Sigmoid colon (tissue), 6 donors: ENCODE measurements at regions not wholly inside any gene's neighbourhood (a gene's known extent, or its start where the extent isn't known, plus 50 kb on each side); places are given as distances from the start of the nearest gene placed in this dataset.
"Not testable (repeated sequence)": the region's sequence is repeated elsewhere in the genome, so short reads cannot be mapped to it uniquely, and the experiment has no call there.

Source experiments
- DNase-seq: peaks from one replicate; pipeline ENCODE4 v3.0.0-alpha.2; 2019
- H3K27ac ChIP-seq, 4 donors: fragments of 200-600 bp; sonication (generic); one replicate each; pipeline ENCODE4 v1.5.1; 2016 to 2019; ENCODE audit warnings: mild to moderate bottlenecking in 1 of 4
- H3K27me3 ChIP-seq, 3 donors: fragments of 200-600 bp; sonication (generic); one replicate each; pipeline ENCODE4 v1.5.1; 2019; ENCODE audit warnings: mild to moderate bottlenecking in 1 of 3
- H3K36me3 ChIP-seq, 4 donors: fragments of 200-600 bp; sonication (generic); one replicate each; pipeline ENCODE4 v1.5.1; 2016 to 2019
- H3K4me1 ChIP-seq, 4 donors: fragments of 200-600 bp; sonication (generic); one replicate each; pipeline ENCODE4 v1.5.1; 2017 to 2019
- H3K4me3 ChIP-seq, 4 donors: fragments of 200-600 bp; sonication (generic); one replicate each; pipeline ENCODE4 v1.5.1; 2017 to 2019; ENCODE audit warnings: mild to moderate bottlenecking in 2 of 4, moderate library complexity in 1 of 4
- H3K9me3 ChIP-seq, 4 donors: fragments of 200-600 bp in 3 of 4; sonication (generic) in 3 of 4; one replicate each; pipeline versions ENCODE4 v1.5.1 to v1.6.1; 2013 to 2019
- EP300 ChIP-seq, 4 donors: sonication (generic); formaldehyde crosslinking; IDR thresholded peaks; one replicate each; pipeline ENCODE4 v1.6.1; 2017; ENCODE audit warnings: antibody characterized with exemption in 4 of 4
- POLR2A ChIP-seq, 2 donors: fragments of 450-650 bp; IDR thresholded peaks; one replicate each; pipeline ENCODE4 v1.6.1; 2016; ENCODE audit warnings: antibody characterized with exemption in 2 of 2, mild to moderate bottlenecking in 2 of 2, moderate library complexity in 2 of 2
- POLR2AphosphoS5 ChIP-seq, 4 donors: sonication (generic); formaldehyde crosslinking; IDR thresholded peaks; one replicate each; pipeline ENCODE4 v1.6.1; 2017; ENCODE audit warnings: antibody characterized with exemption in 4 of 4
- WGBS, 2 donors: extraction: QIAGEN DNeasy Blood & Tissue Kit; methylation state at CpG; one replicate each; pipeline ENCODE4 v1.1.7; 2013; 5-methylcytosine and 5-hydroxymethylcytosine counted together
- intact Hi-C: fragments of 100-400 bp; cut with DNase I; formaldehyde crosslinking; loops from one replicate; pipeline ENCODE4 v1.15.1; 2023
- TF ChIP-seq, protein P1 (sequence below), 4 experiments: fragments of 450-650 bp in 3 of 4; fragments of 200-600 bp in 1 of 4; IDR thresholded peaks; one replicate each; pipeline ENCODE4 v1.5.1; 2016 to 2019; ENCODE audit warnings: antibody characterized with exemption in 4 of 4, mild to moderate bottlenecking in 3 of 4, moderate library complexity in 2 of 4
- donor health status: healthy with polysubstance abuse.
- donor health status: healthy.

DNA sequence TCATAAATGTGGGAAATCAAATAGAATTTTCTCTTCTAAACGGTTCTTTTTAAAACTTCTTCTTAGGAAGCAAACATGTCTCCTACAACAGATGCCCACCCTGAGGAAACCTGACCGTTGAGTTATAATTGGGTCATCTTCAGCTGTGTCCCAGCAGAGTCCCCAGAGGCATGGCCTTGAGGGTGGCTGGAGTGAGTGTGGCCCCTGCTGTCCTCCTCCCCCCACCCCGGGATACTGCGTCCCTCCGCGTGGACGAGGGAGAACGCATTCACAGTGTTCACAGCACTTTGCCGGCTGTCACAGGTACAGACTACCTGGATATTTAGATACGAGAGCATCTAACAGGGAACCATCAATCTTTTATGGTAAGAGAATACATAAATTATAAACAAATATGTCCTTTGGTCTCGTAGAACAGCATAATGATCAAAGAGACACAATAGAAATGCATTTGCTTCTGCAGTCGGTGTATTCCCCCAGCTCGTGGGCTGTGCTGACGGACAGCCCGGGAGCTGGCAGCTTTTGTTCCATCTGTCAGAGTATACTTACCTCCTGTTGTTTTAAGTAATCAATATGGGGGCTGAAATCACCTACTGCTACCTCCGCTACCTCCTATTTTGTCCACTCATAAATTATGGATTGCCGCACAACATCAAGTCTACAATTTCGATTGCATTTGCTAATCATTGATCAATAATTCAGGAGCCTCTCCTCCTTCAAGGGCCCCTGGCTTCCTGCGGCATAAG lies 214.7 kb downstream of the IRX2 start:
- H3K4me1 ChIP-seq = no peaks in the 10 kb centered on the region
- WGBS, 2 donors = 79 to 83% methylated on average over 19 of the region's 19 CpGs
- no peak overlapping the region for H3K27ac ChIP-seq
- peaks cover 0 to 5% (median 0%) of the 10 kb centered on the region in 3 donors for H3K27me3 ChIP-seq
- no peak overlapping the region for H3K4me3 ChIP-seq
- H3K36me3 ChIP-seq = no peaks in the 10 kb centered on the region
- TF ChIP-seq, protein P1, sequence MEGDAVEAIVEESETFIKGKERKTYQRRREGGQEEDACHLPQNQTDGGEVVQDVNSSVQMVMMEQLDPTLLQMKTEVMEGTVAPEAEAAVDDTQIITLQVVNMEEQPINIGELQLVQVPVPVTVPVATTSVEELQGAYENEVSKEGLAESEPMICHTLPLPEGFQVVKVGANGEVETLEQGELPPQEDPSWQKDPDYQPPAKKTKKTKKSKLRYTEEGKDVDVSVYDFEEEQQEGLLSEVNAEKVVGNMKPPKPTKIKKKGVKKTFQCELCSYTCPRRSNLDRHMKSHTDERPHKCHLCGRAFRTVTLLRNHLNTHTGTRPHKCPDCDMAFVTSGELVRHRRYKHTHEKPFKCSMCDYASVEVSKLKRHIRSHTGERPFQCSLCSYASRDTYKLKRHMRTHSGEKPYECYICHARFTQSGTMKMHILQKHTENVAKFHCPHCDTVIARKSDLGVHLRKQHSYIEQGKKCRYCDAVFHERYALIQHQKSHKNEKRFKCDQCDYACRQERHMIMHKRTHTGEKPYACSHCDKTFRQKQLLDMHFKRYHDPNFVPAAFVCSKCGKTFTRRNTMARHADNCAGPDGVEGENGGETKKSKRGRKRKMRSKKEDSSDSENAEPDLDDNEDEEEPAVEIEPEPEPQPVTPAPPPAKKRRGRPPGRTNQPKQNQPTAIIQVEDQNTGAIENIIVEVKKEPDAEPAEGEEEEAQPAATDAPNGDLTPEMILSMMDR (IDR thresholded peaks at IDR 0.05) = no peak
- DNase-seq = no peak
- intact Hi-C loops = no loop called here
- peaks cover 0 to 7% (median 0%) of the 10 kb centered on the region in 4 donors for H3K9me3 ChIP-seq

DNA sequence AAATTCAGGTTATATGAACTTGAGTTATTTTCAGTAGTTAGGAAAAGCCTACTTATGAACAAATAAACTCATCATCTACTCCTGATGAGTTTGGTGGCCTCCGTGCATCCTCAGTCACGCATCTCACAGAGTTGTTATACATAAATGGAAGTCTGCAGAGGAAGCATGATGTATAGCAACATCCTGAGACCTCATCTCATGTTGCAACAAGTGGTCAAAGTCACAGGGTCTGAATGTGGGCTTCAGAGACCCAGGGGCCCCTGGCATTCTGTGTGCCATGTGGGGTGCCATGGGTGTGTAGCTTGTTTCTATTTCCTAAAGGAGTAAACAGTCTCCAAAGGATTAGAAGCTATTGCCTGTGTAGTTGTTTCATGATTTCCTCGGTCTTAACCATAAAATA lies 216.5 kb downstream of the IRX2 start:
- intact Hi-C loops = no loop called here
- no peaks in the 10 kb centered on the region for H3K4me1 ChIP-seq
- H3K4me3 ChIP-seq = no peak overlapping the region
- no peak for DNase-seq
- H3K9me3 ChIP-seq = peaks cover 0 to 7% (median 0%) of the 10 kb centered on the region in 4 donors
- 76 to 78% methylated on average over 3 of the region's 3 CpGs for WGBS, 2 donors
- peaks cover 0 to 13% (median 0%) of the 10 kb centered on the region in 3 donors for H3K27me3 ChIP-seq
- no peak overlapping the region for H3K27ac ChIP-seq
- no peaks in the 10 kb centered on the region for H3K36me3 ChIP-seq
- no peak for TF ChIP-seq POLR2AphosphoS5 (IDR thresholded peaks at IDR 0.05)
- TF ChIP-seq, protein P1 (IDR thresholded peaks at IDR 0.05) = no peak
- TF ChIP-seq POLR2A (IDR thresholded peaks at IDR 0.05) = no peak

DNA sequence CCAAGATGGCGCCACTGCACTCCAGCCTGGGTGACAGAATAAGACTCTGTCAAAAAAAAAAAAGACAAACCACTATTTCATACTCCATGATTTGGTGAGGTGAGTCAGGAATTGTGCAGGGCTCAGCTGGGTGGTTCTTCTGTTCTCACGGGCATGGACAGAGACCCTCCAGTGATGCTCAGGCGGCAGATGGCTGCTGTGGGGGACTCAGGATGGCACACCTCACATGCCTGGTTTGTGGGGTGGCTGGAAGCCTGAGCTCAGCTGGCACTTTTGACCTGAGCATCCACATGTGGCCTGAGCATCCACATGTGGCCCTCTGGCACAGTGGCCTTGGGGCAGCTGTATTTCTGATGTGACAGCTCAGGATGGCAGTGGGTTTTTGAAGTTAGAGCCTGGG lies 217.2 kb downstream of the IRX2 start:
- intact Hi-C loops = no loop called here
- Histone ChIP-seq H3K27me3 (peaks cover 0 to 13% (median 0%) of the 10 kb centered on the region in 3 donors), H3K4me3 (no peak overlapping the region), H3K9me3 (peaks cover 0 to 7% (median 0%) of the 10 kb centered on the region in 4 donors), H3K4me1 (no peaks in the 10 kb centered on the region), H3K36me3 (no peaks in the 10 kb centered on the region), H3K27ac (no peak overlapping the region)
- DNase-seq = no peak
- TF ChIP-seq POLR2A (IDR thresholded peaks at IDR 0.05) = no peak
- TF ChIP-seq POLR2AphosphoS5 (IDR thresholded peaks at IDR 0.05) = no peak
- 83 to 90% methylated on average over 3 of the region's 3 CpGs for WGBS, 2 donors

DNA sequence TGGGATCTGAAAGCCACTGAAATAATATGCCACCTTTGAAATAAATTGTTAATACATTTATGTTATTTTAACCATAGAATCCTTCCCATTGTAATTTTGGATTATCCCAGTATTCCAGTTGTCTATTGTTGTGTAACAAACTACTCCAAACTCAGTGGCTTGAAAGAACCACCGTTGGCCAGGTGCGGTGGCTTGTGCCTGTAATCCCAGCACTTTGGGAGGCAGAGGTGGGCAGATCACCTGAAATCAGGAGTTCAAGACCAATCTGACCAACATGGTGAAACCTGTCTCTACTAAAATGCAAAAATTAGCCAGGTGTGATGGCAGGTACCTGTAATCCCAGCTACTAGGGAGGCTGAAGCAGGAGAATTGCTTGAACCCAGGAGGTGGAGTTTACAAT lies 217.6 kb downstream of the IRX2 start:
- H3K9me3 ChIP-seq, H3K27ac ChIP-seq, H3K4me3 ChIP-seq, H3K4me1 ChIP-seq, H3K36me3 ChIP-seq, intact Hi-C loops, DNase-seq: not testable (repeated sequence)
- peaks cover 0 to 13% (median 0%) of the 10 kb centered on the region in 3 donors for H3K27me3 ChIP-seq
- 92 to 94% methylated on average over 2 of the region's 2 CpGs for WGBS, 2 donors

DNA sequence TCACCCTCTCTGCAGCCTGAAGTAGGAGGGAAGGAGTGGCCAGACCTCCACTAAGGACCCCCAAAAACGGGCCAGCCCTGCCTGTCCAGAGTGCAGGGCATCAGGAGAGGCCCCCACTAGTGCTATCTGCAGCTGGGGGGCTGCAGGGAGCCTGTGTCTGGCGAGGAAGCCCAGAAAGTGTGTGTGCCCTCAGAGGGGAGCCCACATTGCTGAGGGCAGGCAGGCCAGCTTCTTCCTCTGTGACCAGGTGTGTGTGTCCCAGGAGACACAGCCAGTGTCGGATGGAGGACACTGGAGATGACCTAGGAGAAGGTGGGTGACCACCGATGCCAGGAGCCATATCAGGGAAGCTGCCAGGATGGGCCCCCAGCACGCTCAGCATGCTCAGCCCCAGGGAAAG lies 218.7 kb downstream of the IRX2 start:
- DNase-seq = no peak
- H3K36me3 ChIP-seq = no peaks in the 10 kb centered on the region
- peaks cover 0 to 7% (median 0%) of the 10 kb centered on the region in 4 donors for H3K9me3 ChIP-seq
- no peak for TF ChIP-seq POLR2AphosphoS5 (IDR thresholded peaks at IDR 0.05)
- TF ChIP-seq, protein P1 (IDR thresholded peaks at IDR 0.05) = no peak
- TF ChIP-seq POLR2A (IDR thresholded peaks at IDR 0.05) = no peak
- no peak for TF ChIP-seq EP300 (IDR thresholded peaks at IDR 0.05)
- peaks cover 0 to 13% (median 0%) of the 10 kb centered on the region in 3 donors for H3K27me3 ChIP-seq
- H3K4me3 ChIP-seq = no peak overlapping the region
- no peak overlapping the region for H3K27ac ChIP-seq
- 54 to 74% methylated on average over 5 of the region's 5 CpGs for WGBS, 2 donors
- H3K4me1 ChIP-seq = no peaks in the 10 kb centered on the region
- intact Hi-C loops = no loop called here

DNA sequence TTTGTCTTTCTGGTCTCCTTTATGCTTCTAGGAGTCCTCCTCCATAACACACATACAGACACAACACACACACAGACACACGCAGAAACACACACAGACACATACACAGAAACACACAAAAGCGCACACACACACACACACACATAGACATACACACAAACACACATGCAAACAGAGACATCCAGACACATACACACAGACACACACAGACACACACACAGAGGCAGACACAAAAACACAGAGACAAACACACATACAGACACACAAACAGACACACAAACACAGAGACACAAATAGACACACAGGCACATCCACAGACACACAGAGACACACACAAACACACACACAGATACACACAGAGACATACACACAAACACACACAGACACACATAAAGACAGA lies 220.2 kb downstream of the IRX2 start:
- no peak overlapping the region for H3K4me3 ChIP-seq
- no peak for DNase-seq
- H3K4me1 ChIP-seq = no peaks in the 10 kb centered on the region
- H3K36me3 ChIP-seq = no peaks in the 10 kb centered on the region
- H3K9me3 ChIP-seq = peaks cover 0 to 7% (median 0%) of the 10 kb centered on the region in 4 donors
- intact Hi-C loops = no loop called here
- WGBS, 2 donors = 87% methylated on average over 2 of the region's 2 CpGs
- H3K27me3 ChIP-seq = peaks cover 0 to 20% (median 0%) of the 10 kb centered on the region in 3 donors
- H3K27ac ChIP-seq = no peak overlapping the region
- TF ChIP-seq EP300 (IDR thresholded peaks at IDR 0.05) (no peak), POLR2AphosphoS5 (IDR thresholded peaks at IDR 0.05) (no peak), POLR2A (IDR thresholded peaks at IDR 0.05) (no peak)
- TF ChIP-seq, protein P1 (IDR thresholded peaks at IDR 0.05) = no peak
